D341Med (cell line): ENCODE measurements at regions not wholly inside any gene's neighbourhood (a gene's known extent, or its start where the extent isn't known, plus 50 kb on each side); places are given as distances from the start of the nearest gene placed in this dataset.
"Not testable (repeated sequence)": the region's sequence is repeated elsewhere in the genome, so short reads cannot be mapped to it uniquely, and the experiment has no call there.

Source experiments
- DNase-seq: peaks from one replicate; pipeline ENCODE4 v3.0.0; 2012; ENCODE audit warnings: low spot score

DNA sequence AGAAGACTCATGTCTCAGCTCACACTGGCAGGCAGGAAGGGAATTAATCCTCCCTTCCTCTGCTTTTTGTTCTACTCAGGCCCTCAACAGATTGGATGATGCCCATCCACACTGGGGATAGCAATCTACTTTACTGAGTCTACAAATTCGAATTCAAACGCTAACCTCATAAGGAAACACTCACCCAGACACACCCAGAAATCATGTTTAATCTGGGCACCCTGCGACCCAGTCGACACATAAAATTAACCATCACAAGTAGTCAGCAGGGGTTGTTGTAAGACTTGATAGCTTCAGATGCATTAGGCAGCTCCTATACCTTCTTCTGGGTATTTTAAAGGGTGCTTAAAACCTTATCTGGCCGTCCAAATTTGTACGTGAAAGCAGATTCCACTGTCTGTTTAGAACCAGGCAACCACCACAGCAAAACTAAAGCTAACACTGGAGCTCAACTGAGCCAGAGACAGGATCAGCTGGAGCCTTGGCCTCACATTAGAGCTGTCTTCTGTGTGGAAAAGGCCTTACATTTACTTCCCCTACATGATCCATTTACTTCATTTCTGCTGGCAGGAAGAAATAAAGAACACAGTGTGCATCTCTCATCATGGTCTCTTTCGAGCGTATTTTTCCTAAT, 407.3 kb upstream of the PPP2R3A start:
- no peak for DNase-seq

DNA sequence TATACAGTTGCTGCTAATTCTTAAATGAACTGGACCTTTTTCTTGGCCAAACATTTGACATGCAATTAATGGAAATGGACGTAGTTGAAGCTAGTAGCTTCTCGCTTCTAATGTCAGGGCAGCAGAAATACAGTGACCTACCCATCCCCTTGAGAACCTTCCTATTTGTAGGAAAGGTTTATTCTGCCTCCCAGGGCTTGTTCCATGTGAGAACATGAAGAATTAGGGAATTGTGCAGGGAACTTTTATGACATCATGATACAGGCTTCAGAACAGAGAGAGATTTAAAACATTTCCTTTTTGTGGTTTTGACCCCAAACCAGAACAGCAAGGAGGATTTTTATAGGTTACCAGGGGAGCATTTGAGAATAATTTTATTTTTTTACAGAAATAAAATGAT, 406.6 kb upstream of the PPP2R3A start:
- no peak for DNase-seq

DNA sequence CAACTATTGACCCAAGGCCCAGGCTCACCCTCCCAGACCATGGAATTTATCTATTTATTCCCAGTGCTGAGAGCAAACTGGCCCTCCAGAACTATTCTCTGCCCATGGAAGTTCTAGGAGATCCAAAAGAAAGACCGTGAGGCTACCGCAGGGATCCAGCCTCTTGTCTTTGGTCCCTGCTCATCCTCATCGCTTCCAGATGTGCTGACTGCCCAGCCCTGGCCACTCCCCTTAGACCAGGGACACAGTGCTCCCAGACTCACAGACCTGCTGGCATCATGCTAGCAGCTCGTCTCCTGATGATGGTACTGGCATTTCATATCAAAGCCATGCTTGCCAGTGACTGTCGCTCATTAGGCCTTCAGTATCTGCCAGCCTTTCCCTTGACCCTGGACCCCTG, 405.7 kb upstream of the PPP2R3A start:
- DNase-seq: no peak

DNA sequence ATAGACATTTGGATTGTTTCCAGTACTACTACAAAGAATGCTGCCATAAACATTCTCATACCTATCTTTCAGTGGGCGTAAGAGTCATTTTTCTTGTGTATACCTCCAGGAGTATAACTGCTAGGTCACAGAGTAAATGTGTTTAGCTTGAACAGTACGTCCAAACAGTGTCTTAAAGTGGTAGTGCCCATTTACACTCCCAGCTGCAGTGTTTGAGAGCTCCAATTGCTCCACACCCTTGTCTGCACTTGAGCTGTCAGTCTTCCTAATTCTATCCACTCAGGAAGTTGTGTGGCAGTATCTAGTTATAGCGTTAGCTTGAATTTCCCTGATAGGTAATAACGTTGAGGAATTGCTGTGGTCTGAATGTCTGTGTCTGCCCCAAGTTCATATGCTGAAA, 404.7 kb upstream of the PPP2R3A start:
- no peak for DNase-seq

DNA sequence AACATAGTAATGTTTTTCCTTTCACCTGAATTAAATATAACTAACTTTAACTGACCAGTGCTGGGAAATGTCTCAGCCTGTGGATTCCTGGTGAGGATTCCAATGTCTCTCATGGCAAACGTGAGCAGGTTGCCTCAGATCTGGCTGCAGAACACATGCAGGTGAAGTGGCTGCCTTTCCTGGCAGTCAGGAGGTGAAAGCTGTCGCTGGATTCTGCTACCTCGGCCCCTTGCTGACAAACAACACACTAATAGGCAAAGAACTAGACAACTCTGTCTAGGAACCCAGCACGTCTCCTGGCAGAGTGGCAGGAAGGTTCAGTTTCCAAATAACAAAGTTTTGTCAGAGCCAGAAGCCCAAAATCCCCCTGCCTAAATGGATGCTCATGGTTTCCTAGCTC, 400.8 kb upstream of the PPP2R3A start:
- no peak for DNase-seq

DNA sequence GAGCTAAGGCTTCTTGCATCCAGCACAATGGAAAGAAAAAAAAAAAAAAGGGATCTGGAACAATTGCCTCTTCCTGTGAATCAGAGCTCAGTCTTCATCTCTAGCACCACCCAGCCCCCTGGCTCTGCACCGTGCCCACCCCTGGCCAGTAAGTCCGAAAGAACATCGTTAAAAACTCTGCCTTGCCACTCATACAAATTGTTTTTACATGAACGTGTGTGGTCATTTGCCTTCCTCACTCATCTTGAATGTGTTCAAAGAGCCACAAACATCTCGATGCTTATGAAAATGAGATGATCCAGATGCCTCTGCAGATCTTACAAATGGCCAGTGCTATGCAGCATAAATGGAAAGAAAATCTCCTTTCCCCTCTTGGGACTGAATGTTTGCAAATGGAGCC, 400.0 kb upstream of the PPP2R3A start:
- DNase-seq: no peak

DNA sequence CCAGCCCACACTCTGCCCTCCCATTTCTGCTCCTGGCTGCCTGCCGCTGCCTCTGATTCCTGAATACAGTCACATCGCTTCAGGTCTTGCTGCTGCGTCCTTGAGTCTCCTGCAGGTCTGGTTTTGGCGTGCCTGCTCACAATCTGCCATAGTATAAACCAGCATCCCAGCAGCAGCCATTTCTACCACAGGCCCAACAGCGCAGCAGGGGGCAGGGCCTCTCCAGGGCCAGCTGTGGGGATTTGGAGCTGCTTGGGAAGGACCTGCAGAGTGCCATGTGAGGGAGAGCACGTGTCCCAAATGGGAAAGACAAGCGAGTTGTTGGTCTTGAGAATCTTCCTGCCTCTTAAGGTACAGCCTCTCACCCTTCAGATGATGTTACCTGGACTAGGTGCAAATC, 398.3 kb upstream of the PPP2R3A start:
- DNase-seq: no peak

DNA sequence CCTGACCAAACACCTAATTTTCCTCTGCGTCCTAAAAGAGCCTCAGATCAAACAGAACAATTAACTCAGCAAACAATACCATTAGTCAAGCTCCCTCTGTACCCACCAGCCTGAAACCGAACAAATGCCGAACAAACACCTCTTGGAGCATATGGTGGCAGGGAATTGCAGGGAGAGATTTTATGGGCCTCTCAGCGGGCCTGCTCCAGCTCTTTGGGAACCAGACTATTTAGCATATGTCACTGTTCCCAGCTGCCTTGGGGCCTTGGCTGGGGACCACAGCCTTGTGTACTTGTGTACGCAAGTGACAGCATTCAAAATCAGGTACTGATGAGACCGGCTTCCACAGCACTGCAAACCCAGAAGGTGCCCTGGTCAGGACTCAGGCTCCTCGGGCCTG, 388.8 kb upstream of the PPP2R3A start:
- DNase-seq: no peak

DNA sequence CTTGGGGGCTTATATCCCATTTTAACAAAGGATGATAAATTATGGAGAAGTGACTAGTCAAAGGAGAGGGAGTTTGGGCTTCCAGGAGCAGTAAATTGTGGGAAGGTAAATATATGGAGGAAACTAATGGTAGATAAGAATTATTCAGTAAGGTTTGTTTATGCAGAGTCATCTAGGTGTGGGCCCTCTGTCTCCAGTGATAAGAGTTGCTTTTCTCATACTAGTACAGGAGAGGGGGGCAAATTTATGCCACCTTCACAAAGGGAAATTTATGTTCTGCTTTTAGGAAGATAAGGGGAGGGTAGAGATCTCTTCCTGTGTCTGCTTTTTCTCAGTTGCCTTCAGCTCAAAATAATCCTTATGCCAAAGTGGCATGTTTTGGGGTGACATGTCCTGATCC, 383.7 kb upstream of the PPP2R3A start:
- DNase-seq: no peak

DNA sequence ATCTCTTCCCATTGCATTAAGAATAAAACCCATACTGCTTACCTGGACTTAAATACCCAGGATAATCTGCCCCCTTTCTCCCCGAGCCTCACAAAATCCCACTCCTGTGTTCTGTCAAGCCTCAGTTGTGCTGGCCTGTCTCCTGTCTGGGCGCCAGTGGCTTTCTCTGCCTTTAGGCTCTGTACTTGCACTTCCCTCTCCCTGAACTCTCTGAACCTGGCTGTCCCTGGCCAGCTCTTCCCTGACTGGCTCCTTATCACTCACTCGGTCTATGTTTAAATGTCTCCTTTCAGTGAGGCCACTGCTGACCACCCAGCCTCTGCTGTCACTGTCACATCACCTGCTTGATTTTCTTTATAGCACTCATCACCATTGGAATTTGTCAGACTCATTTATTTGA, 382.7 kb upstream of the PPP2R3A start:
- DNase-seq: no peak

DNA sequence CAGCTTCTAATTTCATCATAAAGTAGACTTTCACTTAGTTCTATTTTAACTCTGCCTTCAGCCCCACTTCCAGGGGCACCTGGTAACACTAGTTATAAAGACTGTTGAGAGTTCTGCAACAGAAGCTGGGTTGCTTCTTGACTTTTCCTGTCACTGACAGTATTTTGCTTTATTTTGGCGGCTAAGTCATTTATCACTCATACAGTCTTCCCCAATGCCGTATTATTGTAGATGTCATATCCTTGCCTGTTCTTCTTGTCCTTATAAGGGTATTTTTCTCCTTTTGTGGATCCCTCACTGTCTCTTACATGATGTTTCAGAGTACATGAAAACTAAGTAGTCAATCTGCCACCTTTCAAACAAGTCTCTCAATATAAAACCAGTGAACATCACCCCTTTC, 369.0 kb upstream of the PPP2R3A start:
- DNase-seq: no peak

DNA sequence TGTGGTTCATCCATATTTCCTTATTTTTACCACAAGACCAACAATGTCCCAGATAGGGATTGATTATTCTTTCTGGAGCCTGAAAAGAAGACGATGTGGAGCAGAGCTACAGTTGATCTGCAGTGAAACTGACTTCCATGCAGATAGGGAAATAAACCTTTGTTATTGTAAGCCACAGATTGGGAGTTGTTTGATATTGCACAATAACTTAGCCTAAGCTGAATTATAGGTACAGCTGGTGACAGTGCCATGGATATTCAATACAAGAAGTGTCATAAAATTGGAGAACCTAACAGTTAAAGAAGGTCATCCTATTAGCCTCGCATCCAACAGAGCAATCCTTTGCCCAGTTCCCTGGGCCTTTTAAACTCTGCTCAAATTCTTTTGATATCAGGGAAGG, 367.7 kb upstream of the PPP2R3A start:
- no peak for DNase-seq

DNA sequence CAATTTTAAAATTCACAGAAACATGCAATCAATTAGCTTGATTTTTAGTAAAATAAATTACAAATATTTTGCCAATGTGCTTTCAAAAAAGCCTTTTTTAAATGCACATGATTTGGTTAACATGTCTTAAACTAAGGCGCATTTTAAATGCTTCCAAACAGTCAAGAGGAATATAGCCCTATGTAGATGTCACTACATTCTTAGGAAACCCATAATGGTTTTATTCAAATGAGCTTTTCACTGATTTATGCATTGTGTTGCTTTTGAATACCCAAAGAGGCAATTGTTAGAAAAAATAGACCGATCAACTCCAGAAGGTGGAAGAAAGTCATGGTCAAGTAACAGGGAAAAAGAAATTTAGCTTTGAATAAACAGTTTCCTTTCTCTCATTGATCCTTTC, 366.9 kb upstream of the PPP2R3A start:
- DNase-seq: no peak

DNA sequence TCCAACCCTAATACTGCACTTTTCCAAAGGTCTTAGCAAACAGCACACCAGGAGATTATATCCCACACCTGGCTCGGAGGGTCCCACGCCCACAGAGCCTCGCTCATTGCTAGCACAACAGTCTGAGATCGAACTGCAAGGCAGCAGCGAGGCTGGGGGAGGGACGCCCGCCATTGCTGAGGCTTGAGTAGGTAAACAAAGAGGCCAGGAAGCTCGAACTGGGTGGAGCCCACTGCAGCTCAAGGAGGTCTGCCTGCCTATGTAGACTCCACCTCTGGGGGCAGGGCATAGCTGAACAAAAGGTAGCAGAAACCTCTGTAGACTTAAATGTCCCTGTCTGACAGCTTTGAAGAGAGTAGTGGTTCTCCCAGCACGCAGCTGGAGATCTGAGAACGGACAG, 361.0 kb upstream of the PPP2R3A start:
- not testable (repeated sequence) for DNase-seq

DNA sequence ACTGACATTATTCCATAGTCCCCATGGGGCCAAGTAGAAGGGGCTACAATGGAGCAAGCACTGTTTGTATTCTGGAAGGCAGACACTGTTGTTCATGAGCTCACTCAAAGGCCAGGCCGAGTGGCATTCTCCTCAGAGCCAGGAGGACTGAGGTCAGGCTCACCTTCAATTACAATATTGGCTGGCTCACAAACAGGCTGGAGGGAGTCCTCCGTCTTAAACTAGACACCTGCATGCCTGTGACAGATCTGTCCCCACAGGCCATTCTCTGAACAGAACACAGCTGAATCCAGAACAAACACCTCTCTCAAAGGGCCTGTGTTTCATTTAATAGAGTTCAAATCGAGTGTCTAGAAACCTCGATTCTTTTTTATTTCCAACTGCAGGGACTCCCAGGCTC, 347.4 kb upstream of the PPP2R3A start:
- no peak for DNase-seq

DNA sequence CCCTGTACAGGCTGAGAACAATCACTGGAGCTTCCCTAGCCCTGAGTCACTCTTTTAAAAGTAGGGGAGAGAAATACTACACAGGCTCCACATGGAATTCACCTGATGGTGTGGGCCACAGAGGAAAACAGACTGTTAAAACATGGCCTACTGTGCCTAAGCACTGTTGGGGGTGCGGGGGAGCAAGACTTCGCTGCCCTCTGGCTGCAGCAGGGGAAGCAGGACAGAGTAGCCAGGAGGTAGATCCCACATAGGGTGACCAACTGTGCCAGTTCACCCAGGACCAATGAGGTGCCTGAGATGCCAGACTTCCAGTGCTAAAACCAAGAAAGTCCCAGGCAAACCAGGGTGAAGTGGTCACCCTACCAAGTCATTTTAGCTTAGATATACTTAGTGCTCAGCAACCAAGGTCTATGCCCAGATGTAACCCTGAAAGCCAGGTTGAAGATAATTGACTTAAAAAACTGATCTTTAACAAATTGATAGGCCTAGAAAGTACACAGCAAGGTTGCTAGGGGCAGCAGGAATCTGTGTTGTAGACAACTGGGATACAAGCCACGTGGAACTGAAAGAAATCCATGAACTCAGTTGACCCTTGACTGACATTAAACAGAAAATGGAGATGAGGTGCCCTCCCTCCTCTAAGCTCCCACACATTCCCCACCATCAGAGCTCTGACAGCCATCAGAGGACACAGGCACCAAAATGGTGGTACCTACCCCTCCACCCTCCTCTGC, 344.2 kb upstream of the PPP2R3A start:
- no peak for DNase-seq

DNA sequence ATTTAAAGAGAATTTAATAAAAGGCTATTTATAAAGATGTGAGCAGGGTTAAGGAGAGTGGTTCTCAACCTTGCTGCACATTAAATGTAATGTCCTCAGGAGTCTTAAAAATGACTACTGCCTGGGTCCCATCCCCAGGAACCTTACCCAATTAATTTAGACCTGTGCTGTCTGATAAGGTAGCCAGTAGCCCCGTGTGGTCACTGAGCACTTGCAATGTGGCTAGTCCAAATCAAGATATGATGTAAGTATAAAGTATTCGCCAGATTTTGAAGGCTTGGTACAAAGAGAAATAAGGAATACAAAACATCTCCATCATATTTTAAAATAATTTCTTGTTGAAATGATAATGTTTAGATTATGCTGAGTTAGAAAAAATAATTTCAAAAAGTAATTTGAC, 343.3 kb upstream of the PPP2R3A start:
- no peak for DNase-seq

DNA sequence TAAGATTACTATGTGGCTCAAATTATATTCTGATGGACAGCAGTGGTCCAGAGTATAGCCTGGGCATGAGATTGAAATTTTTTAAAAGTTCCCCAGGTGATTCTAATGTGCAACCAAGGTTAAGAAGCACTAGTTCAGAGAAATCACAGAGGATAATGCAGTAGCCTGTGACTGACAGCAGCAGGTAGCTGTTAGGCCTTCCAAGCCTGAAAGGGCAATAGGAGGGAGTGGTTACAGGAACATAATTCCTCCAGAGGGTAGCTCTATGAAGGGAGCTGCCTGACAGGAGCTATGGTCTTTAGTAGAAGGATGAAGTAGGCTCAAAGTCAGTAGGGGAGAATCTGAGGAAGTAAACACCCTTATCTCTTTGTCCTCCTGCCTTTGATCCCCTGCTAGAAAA, 342.9 kb upstream of the PPP2R3A start:
- DNase-seq: no peak

DNA sequence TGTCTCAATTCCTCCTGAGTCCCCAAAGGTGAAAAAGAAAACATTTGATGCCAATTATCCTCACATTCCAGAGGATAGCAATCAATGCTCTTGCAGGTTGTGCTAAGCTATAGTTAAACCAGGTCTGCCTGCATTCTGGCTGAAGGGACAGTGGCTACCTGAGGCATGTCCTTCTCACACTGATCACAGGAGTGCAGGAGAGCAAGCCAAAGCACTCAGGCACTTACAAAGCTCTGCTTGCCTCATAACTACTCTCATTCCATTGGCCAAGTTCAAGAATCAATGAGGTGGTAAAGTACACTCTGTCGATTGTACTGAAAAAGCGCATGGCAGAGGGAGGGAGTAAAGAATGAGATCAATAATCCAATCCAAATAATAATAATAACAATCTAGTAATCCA, 342.0 kb upstream of the PPP2R3A start:
- DNase-seq: no peak

DNA sequence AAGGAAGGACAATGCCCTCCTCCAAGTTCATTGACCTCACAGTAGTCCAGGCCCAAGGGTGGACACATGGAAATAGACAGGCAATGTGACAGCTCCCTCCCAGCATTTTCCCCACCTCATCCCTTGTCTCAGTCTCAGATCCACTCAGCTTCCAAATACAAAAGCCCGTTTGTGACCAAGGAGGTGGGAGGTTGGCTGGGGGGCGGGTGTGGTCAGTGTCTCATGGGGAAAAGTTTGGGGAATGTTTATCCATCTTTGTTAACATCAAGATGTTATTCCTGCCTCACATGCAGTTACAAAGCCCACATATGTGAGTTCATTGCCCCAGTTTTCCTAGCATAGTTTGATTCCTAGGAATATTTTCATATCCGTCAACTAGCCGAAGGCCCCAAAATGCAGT, 338.5 kb upstream of the PPP2R3A start:
- DNase-seq: no peak

DNA sequence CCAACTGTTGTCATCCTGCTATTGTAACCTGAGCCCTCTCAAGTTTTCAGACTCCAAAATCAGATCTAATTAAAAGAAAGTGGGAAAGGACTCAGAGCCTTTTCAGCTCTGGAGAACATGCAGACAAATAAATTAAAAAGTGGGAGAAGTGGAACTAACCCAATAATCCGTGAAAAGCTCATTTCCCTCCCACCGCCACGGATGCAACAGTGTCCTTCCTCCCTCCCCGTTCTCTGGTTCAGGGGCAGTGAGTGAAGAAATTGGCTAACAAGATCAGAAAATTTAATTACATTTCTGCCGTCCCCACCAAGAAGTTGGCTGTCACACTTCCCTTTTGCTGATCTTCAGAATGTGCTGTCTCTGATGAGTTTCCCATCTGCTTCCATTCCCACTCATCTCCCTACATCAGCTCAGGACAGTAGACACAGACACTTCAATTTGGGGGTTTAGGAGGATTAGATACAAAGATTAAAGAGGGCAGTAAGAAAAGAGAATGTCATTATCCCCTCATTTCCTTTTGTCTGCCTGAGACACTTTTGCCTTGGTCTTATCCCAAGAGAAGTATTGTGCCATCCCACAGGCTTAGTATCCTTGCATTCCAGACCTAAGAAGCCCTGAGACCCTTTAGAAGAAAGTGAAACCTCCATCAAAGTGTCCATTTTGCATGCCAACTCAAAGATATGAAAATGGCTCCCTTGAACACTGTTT, 335.7 kb upstream of the PPP2R3A start:
- no peak for DNase-seq

DNA sequence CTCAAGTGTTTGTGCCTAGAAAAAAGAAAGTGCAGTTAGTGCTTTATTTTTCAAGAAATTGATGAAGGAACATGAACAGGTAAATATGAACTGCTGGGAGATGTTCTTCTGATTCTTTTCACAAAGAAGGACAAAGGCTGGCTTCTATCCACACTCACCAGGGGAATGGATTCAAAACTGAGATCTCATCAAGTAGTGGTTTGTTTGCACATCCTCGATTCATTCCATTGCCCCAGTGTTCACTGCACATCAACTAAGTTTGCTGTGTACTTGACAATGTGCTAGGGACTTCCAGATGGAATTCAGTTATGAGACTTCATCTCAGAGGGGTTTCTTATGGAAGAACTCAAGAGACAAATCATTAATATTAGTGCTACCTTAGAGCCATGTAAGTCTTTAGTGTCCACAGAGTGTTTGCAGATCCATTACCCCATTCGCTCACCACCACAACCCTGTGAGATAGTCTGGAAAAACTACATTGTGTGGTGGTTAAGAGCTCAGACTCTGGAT, 332.9 kb upstream of the PPP2R3A start:
- no peak for DNase-seq

DNA sequence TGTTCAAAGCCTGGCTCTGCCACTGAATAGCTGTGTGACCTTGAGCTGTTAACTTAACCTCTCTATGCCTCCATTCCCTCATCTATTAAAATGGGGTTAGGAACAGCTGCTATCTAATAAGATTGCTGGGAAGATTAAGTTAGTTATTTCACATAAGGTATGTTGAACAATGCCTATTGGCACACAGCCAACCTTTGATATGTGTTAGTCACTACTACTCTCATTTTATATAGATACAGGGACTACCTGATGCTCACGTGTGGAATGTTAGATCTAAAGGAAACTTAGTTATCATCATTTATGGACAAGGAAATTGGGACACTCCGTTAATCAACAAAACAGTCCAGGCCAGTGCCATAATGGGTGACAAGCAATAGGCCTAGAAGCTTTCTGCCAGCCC, 332.4 kb upstream of the PPP2R3A start:
- no peak for DNase-seq
